Muscle of leg (tissue), 3 donors: ENCODE measurements at regions not wholly inside any gene's neighbourhood (a gene's known extent, or its start where the extent isn't known, plus 50 kb on each side); places are given as distances from the start of the nearest gene placed in this dataset.

ENCODE experiments used
- DNase-seq: peaks from one replicate; pipeline ENCODE4 v3.0.0; 2013
- H3K27ac ChIP-seq: one replicate; pipeline ENCODE4 v1.5.1; 2013; ENCODE audit warnings: mild to moderate bottlenecking, low read length, control low read depth
- H3K27me3 ChIP-seq: one replicate; pipeline ENCODE4 v1.6.1; 2013; ENCODE audit warnings: low read length; ENCODE audit not compliant: control insufficient read depth, insufficient read depth
- H3K36me3 ChIP-seq: one replicate; pipeline ENCODE4 v1.6.1; 2013; ENCODE audit warnings: low read length; ENCODE audit not compliant: control insufficient read depth, insufficient read depth
- H3K4me1 ChIP-seq: one replicate; pipeline ENCODE4 v1.6.1; 2013; ENCODE audit warnings: low read length; ENCODE audit not compliant: control insufficient read depth, insufficient read depth
- H3K4me3 ChIP-seq: one replicate; pipeline ENCODE4 v1.5.1; 2013; ENCODE audit warnings: low read length, control low read depth
- H3K9me3 ChIP-seq: replicated peaks from 2 replicates; pipeline ENCODE4 v1.6.1; 2013; ENCODE audit warnings: low read depth, low read length; ENCODE audit not compliant: control insufficient read depth
- WGBS: methylation state at CpG from one replicate; pipeline ENCODE4 v1.1.5; 2013; ENCODE audit warnings: missing lambda C conversion rate; ENCODE audit not compliant: insufficient coverage; 5-methylcytosine and 5-hydroxymethylcytosine counted together

DNA sequence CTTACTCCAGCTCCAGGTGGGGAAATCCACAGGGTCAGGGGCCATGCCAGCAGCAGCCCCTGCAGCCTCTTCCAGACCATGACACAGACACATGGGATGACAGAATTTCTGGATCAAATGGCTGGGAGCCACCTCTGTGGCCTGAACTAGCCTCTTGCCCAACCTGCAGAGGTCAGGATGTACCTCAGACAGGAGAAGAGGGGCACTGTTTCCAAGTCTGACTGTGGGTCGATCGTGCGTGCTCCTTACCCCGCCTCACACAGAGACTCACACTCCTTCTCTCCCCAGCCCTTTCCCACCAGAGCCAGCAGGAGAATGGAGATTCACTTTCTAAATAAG, 131.9 kb downstream of the FAM43A start:
- no CpG with 5 or more reads among the region's 4 CpGs for WGBS
- Histone ChIP-seq H3K27me3 (peaks cover 12% of the 10 kb centered on the region), H3K36me3 (no peaks in the 10 kb centered on the region), H3K9me3 (no peaks in the 10 kb centered on the region), H3K27ac (no peak overlapping the region), H3K4me3 (no peak overlapping the region), H3K4me1 (peaks cover 7% of the 10 kb centered on the region)
- no peak for DNase-seq

DNA sequence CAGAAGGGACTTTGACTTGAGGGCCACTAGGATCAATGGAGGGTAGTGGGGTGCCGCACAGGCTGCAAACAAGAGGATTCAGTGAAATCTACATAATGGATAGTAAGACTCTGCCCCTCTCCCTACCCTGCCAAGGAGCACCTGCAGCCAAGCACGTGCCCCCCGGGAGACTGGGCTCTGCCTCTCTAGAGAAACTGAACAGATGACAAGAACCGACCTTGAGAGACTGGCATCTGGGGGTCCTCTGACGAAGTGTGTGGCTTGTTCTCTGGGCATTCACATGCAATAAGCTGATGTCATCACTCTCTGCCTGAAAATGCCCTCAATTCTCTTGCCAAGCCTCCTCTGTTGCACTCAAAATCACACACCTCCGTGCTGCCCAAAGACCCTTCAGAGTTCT, 132.3 kb downstream of the FAM43A start:
- H3K36me3 ChIP-seq: no peaks in the 10 kb centered on the region

DNA sequence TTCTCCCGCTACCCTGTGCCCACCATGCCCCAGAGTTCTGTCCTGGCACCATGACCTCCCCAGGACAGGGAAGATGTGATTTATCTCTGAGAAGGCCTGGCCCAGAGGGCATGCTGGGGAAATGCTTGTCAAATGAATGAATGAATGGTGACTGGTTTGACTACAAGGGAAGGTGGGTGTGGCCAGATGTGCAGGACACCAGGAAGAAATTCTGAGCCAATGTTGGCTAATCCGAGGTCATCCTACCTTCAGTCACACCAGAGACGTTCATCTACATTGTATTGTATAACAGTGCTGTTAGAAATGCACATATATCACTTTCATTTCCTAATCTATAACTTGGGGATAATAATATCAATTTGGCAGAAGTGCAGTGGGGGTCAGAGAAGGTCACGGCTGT, 138.4 kb downstream of the FAM43A start:
- no peaks in the 10 kb centered on the region for H3K36me3 ChIP-seq
- no peak overlapping the region for H3K27ac ChIP-seq
- H3K4me1 ChIP-seq: peaks cover 17% of the 10 kb centered on the region
- peaks cover 3% of the 10 kb centered on the region for H3K27me3 ChIP-seq
- no peaks in the 10 kb centered on the region for H3K9me3 ChIP-seq
- no peak overlapping the region for H3K4me3 ChIP-seq
- DNase-seq: no peak
- 25% methylated on average over 1 of the region's 4 CpGs for WGBS

More for the DNA sequence above, 132.3 kb downstream of the FAM43A start:
- WGBS: 57% methylated on average over 5 of the region's 6 CpGs
- H3K9me3 ChIP-seq: no peaks in the 10 kb centered on the region
- peaks cover 7% of the 10 kb centered on the region for H3K4me1 ChIP-seq
- H3K27me3 ChIP-seq: peaks cover 12% of the 10 kb centered on the region
- no peak overlapping the region for H3K27ac ChIP-seq
- DNase-seq: no peak
- no peak overlapping the region for H3K4me3 ChIP-seq

DNA sequence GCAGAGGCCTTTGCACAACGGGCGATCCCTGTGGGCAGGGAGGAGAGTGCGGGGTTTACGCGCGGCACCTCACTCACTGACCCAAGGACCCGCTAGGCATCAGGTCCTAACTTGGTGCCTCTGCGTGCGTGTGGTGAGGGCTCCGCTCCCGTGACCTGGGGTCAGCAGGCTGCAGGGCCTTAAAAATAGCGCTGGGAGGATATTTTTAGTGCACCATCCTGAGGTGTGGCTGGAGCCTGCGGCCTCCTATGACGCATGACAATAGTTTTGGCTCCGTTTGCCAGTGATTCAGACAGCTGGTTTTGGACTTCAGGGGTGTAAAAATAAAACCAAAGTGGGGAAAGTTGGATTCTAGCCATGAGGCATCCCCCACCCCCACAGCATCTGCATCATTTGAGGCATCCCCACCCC, 139.0 kb downstream of the FAM43A start:
- H3K4me3 ChIP-seq: no peak overlapping the region
- no peak overlapping the region for H3K27ac ChIP-seq
- peak; percentile 61 for DNase-seq
- peaks cover 17% of the 10 kb centered on the region for H3K4me1 ChIP-seq
- 63% methylated on average over 12 of the region's 15 CpGs for WGBS
- H3K27me3 ChIP-seq: peaks cover 3% of the 10 kb centered on the region
- no peaks in the 10 kb centered on the region for H3K36me3 ChIP-seq
- H3K9me3 ChIP-seq: no peaks in the 10 kb centered on the region

DNA sequence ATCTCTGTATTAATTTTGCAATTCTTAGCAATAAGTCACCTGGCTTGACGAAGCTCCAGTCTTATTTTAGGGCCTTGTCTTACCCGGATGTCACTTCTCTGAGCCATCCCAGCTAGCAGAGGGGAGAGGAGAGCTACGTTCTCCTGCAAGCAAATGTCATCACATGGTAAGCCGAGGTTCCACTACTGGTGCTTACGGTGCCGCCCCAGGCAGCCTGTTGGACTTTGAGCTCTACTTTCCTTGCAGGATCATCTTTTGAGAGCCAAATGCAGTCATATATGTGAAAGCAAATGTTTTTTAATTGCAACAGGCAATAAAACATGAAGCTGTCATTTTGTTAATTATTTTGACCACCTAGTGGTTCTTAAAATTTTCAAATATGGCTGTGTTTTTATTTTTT, 140.9 kb downstream of the FAM43A start:
- H3K27me3 ChIP-seq: no peaks in the 10 kb centered on the region
- H3K27ac ChIP-seq: no peak overlapping the region
- no peak for DNase-seq
- 93% methylated on average over 4 of the region's 6 CpGs for WGBS
- peaks cover 17% of the 10 kb centered on the region for H3K4me1 ChIP-seq
- H3K4me3 ChIP-seq: no peak overlapping the region
- no peaks in the 10 kb centered on the region for H3K9me3 ChIP-seq
- H3K36me3 ChIP-seq: no peaks in the 10 kb centered on the region

DNA sequence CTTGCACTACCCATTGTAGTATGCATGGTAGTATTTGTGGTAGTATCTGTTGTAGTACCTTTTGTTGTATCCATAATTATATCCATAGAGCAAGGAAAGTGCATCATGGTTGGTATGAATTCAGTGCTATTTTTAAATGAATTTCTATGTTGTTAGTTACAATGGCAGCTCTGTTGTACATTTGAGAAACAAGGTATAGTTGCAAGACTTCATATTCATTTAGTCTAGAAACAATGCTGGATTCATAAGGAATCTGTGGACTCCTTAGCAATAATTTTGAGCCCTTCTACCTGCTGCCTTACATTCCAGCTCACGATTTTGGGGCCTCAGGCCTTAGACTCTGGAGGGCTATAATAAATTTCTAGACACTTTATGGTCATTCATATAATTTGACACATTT, 141.8 kb downstream of the FAM43A start:
- no peaks in the 10 kb centered on the region for H3K9me3 ChIP-seq
- no peak overlapping the region for H3K4me3 ChIP-seq
- H3K27ac ChIP-seq: no peak overlapping the region
- H3K4me1 ChIP-seq: peaks cover 17% of the 10 kb centered on the region
- WGBS: no CpG with 5 or more reads among the region's 1 CpG
- H3K27me3 ChIP-seq: no peaks in the 10 kb centered on the region
- H3K36me3 ChIP-seq: no peaks in the 10 kb centered on the region
- no peak for DNase-seq

DNA sequence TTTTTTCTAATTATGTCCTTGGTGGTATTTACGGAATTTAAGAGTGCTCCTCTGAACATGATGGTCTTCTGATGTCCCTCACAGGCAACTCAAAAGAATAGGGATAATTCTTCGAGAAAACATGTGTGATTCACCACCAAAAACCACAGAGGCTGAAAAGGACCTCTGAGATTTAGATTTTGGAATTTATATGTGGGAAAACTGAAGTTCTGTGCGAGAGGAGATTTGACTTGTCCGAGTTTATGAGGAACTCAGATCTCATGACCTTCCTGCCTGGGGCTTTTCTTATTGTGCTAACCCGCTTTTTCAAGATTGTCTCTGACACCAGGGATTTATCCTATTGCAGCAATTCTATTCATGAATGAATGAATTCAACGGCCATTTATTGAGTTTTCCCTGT, 142.4 kb downstream of the FAM43A start:
- Histone ChIP-seq H3K27ac (no peak overlapping the region), H3K9me3 (no peaks in the 10 kb centered on the region), H3K4me1 (peaks cover 17% of the 10 kb centered on the region), H3K36me3 (no peaks in the 10 kb centered on the region), H3K27me3 (no peaks in the 10 kb centered on the region), H3K4me3 (no peak overlapping the region)
- no peak for DNase-seq
- WGBS: 78% methylated on average over 4 of the region's 6 CpGs

DNA sequence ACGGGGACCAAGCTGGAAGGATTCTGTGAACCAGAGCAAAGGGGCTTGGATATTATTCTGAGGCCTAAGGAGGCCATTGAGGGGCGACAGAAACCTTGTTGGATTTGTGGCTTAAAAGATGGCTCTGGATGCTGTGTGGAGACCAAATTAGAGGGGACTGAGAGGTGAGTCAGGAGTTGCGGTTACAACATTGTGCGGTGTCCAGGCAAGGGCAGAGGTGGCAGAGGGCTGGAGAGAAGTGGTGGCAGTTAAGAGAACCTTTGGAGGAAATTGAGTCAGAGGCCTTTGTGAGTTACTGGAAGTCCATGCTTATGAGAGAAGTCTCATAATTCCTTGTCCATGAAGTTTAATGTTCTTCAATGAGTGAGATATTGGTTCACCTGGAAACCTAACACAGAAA, 143.2 kb downstream of the FAM43A start:
- H3K27me3 ChIP-seq: peaks cover 2% of the 10 kb centered on the region
- WGBS: 87% methylated on average over 4 of the region's 4 CpGs
- no peak overlapping the region for H3K27ac ChIP-seq
- DNase-seq: no peak
- no peaks in the 10 kb centered on the region for H3K36me3 ChIP-seq
- H3K9me3 ChIP-seq: no peaks in the 10 kb centered on the region
- H3K4me1 ChIP-seq: peaks cover 13% of the 10 kb centered on the region
- H3K4me3 ChIP-seq: no peak overlapping the region

DNA sequence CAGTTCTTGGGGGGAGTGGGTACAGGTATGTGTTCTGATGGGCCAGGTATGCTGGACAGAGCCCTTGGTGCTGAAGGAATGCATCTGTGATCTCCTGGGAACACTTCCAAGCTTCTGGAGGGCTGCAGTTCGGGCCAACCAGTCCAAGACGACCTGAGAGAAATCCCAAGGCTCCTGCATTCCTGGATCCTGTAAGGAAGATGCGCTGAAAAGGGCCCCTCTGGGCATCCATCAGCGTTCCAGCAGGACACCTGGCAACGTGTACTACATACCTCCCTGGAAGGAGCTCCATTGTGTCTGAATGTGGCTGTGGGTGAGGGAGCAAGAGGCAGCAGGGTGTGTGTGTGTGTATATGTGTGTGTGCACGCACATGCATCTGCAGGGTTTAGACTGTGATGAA, 144.7 kb downstream of the FAM43A start:
- peaks cover 4% of the 10 kb centered on the region for H3K27me3 ChIP-seq
- no peak overlapping the region for H3K27ac ChIP-seq
- H3K4me3 ChIP-seq: no peak overlapping the region
- 53% methylated on average over 4 of the region's 6 CpGs for WGBS
- no peaks in the 10 kb centered on the region for H3K4me1 ChIP-seq
- DNase-seq: no peak
- H3K36me3 ChIP-seq: no peaks in the 10 kb centered on the region
- H3K9me3 ChIP-seq: no peaks in the 10 kb centered on the region

DNA sequence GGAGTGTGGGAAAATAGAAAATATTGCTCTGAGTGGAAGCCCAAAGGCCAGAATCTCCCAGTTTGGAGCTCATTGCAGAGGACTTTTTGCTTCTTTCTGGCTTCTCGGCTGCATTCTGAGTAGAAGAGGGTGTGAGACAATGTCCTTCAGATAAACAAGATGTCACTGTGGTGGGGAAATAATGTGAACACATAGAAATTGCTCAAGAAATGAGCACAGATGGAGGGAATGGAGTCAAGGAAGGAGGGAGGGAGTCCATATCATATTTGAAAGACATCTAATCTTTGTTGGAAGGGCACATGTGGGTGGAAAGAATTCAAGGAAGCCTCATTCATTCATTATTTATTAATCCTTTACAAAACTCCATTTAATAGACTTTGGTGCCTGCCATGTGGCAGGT, 145.3 kb downstream of the FAM43A start:
- no peak overlapping the region for H3K4me3 ChIP-seq
- DNase-seq: no peak

DNA sequence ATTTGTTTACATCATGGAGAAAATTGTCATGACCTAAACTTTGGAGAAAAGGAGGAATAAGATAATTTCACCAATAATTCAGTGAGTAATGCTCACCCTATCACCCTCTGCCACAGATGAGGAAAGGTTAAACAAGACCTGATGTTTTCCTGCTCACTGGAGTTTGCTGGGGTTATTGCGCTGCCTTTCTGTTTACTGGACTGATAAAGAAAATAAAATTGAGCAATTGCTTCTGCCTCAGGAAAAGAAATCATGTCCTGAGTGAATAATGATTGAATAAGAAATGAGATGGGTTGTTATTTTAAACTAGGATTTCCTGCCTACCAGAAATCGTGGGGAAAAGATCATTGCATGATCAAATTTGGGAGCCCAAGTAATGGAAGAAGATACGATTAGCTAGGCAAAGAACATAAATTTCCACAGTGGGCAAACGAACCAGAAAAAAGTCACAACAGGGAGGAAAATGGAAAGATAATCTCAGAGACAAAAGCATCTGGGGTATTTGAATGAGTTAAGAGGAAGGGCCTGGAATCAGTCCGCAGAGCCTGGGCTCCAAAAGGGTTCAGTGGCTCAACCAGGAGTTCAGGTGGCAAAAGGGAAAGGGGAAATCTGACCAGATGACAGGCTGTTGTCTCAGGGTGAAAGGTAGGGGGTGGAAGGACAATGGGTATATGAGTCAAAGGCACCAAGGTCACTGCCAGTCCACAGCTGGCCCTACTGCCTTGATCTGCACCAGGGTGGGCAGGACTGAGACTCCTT, 146.8 kb downstream of the FAM43A start:
- Histone ChIP-seq H3K27me3 (peaks cover 4% of the 10 kb centered on the region), H3K36me3 (no peaks in the 10 kb centered on the region), H3K4me1 (no peaks in the 10 kb centered on the region), H3K27ac (no peak overlapping the region), H3K4me3 (no peak overlapping the region), H3K9me3 (no peaks in the 10 kb centered on the region)
- 66% methylated on average over 4 of the region's 5 CpGs for WGBS
- no peak for DNase-seq

More for the DNA sequence above, 145.3 kb downstream of the FAM43A start:
- Histone ChIP-seq H3K27me3 (peaks cover 4% of the 10 kb centered on the region), H3K27ac (no peak overlapping the region), H3K36me3 (no peaks in the 10 kb centered on the region), H3K9me3 (no peaks in the 10 kb centered on the region), H3K4me1 (no peaks in the 10 kb centered on the region)
- WGBS: no CpG with 5 or more reads among the region's 1 CpG
